HL-60 (cell line): ENCODE measurements at regions not wholly inside any gene's neighbourhood (a gene's known extent, or its start where the extent isn't known, plus 50 kb on each side); places are given as distances from the start of the nearest gene placed in this dataset.

Source experiments
- DNase-seq, 2 experiments: peaks; one replicate each; pipeline ENCODE4 v3.0.0-alpha.2; 2010 to 2020; ENCODE audit warnings: low read depth in 1 of 2, low spot score in 1 of 2
- H3K27ac ChIP-seq: fragments of 250-450 bp; sonication (Bioruptor Pico); replicated peaks from 2 replicates; pipeline ENCODE4 v1.5.1; 2020; ENCODE audit warnings: mild to moderate bottlenecking, moderate library complexity
- H3K27me3 ChIP-seq: fragments of 250-450 bp; sonication (Bioruptor Pico); 2 replicates; pipeline ENCODE4 v1.5.1; 2021; ENCODE audit warnings: mild to moderate bottlenecking, moderate library complexity; ENCODE audit not compliant: insufficient read depth, poor library complexity, severe bottlenecking
- H3K4me3 ChIP-seq: replicated peaks from 2 replicates; pipeline ENCODE4 v1.5.1; 2011; ENCODE audit warnings: mild to moderate bottlenecking, control low read depth, low read length; ENCODE audit not compliant: insufficient read depth
- GABPA ChIP-seq: IDR thresholded peaks from 2 replicates; pipeline ENCODE4 v1.6.1; 2012; ENCODE audit warnings: low read depth
- POLR2AphosphoS5 ChIP-seq: IDR thresholded peaks from 2 replicates; pipeline ENCODE4 v1.6.1; 2012; ENCODE audit warnings: low read depth
- SPI1 ChIP-seq: IDR thresholded peaks from 2 replicates; pipeline ENCODE4 v1.6.1; 2012; ENCODE audit warnings: low read depth, mild to moderate bottlenecking, borderline replicate concordance
- TF ChIP-seq, protein P1 (sequence below): IDR thresholded peaks from 2 replicates; pipeline ENCODE4 v1.6.1; 2012; ENCODE audit warnings: low read depth; ENCODE audit not compliant: insufficient replicate concordance
- TF ChIP-seq, protein P2 (sequence below): IDR thresholded peaks from one replicate; pipeline ENCODE4 v1.5.1; 2011; ENCODE audit warnings: low read length, control low read depth, inconsistent platforms; ENCODE audit not compliant: insufficient read depth

DNA sequence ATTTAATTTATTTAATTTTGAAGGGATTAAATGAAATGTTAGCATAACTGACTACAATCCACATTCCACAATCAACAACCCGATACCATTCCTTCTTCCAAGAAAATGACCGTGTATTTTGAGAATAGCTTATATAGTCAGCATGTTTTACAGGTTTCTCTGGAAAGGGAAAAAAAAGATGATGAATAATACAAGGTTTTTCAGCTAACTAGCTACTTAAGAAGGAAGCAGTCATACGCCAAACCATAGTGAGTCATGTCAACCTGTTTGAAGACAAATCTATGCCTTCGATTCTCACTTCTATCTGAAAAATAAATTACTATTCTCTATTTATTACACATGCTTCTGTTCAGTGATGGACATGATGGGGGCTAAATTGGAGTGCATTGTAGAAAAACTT is 258.6 kb downstream of the EFNB2 start:
- no peak for DNase-seq
- Histone ChIP-seq H3K27me3 (peaks cover 7% of the 10 kb centered on the region), H3K4me3 (no peak overlapping the region), H3K27ac (no peak overlapping the region)
- TF ChIP-seq SPI1 = no peak
- TF ChIP-seq, protein P1, sequence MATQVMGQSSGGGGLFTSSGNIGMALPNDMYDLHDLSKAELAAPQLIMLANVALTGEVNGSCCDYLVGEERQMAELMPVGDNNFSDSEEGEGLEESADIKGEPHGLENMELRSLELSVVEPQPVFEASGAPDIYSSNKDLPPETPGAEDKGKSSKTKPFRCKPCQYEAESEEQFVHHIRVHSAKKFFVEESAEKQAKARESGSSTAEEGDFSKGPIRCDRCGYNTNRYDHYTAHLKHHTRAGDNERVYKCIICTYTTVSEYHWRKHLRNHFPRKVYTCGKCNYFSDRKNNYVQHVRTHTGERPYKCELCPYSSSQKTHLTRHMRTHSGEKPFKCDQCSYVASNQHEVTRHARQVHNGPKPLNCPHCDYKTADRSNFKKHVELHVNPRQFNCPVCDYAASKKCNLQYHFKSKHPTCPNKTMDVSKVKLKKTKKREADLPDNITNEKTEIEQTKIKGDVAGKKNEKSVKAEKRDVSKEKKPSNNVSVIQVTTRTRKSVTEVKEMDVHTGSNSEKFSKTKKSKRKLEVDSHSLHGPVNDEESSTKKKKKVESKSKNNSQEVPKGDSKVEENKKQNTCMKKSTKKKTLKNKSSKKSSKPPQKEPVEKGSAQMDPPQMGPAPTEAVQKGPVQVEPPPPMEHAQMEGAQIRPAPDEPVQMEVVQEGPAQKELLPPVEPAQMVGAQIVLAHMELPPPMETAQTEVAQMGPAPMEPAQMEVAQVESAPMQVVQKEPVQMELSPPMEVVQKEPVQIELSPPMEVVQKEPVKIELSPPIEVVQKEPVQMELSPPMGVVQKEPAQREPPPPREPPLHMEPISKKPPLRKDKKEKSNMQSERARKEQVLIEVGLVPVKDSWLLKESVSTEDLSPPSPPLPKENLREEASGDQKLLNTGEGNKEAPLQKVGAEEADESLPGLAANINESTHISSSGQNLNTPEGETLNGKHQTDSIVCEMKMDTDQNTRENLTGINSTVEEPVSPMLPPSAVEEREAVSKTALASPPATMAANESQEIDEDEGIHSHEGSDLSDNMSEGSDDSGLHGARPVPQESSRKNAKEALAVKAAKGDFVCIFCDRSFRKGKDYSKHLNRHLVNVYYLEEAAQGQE = no peak
- no peak for TF ChIP-seq POLR2AphosphoS5
- TF ChIP-seq, protein P2, sequence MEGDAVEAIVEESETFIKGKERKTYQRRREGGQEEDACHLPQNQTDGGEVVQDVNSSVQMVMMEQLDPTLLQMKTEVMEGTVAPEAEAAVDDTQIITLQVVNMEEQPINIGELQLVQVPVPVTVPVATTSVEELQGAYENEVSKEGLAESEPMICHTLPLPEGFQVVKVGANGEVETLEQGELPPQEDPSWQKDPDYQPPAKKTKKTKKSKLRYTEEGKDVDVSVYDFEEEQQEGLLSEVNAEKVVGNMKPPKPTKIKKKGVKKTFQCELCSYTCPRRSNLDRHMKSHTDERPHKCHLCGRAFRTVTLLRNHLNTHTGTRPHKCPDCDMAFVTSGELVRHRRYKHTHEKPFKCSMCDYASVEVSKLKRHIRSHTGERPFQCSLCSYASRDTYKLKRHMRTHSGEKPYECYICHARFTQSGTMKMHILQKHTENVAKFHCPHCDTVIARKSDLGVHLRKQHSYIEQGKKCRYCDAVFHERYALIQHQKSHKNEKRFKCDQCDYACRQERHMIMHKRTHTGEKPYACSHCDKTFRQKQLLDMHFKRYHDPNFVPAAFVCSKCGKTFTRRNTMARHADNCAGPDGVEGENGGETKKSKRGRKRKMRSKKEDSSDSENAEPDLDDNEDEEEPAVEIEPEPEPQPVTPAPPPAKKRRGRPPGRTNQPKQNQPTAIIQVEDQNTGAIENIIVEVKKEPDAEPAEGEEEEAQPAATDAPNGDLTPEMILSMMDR = no peak
- TF ChIP-seq GABPA = no peak

DNA sequence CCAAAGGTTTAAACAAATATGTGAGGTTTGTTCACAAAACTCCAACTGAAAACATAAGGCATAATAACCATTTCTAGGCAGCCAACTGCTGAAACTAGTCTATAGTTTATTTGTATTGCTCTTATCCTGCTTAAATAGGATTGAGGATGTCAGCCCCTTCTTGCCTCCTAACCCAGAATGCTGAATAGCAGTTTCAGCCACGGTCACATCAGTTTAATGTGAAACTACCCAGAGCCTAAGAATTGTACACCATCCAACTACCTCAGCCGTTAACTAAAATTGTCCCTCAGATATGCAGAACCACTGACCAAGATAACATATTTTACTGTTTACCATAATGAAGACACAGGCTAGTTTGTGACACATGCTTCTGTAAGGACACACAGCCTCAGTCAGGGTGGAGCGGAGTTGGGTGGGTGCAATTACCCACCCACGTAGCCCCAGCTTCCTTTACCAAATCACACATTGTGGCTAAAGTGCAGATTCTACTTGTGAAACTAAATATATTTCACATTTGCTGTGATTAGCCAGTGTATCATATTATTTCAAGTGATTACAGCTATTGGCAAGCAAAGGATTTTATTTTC is 259.9 kb downstream of the EFNB2 start:
- Histone ChIP-seq H3K27ac (no peak overlapping the region), H3K27me3 (peaks cover 7% of the 10 kb centered on the region), H3K4me3 (no peak overlapping the region)
- TF ChIP-seq, protein P2 = no peak
- TF ChIP-seq GABPA = no peak
- no peak for TF ChIP-seq SPI1
- TF ChIP-seq, protein P1 = no peak
- TF ChIP-seq POLR2AphosphoS5 = no peak
- DNase-seq = no peak

DNA sequence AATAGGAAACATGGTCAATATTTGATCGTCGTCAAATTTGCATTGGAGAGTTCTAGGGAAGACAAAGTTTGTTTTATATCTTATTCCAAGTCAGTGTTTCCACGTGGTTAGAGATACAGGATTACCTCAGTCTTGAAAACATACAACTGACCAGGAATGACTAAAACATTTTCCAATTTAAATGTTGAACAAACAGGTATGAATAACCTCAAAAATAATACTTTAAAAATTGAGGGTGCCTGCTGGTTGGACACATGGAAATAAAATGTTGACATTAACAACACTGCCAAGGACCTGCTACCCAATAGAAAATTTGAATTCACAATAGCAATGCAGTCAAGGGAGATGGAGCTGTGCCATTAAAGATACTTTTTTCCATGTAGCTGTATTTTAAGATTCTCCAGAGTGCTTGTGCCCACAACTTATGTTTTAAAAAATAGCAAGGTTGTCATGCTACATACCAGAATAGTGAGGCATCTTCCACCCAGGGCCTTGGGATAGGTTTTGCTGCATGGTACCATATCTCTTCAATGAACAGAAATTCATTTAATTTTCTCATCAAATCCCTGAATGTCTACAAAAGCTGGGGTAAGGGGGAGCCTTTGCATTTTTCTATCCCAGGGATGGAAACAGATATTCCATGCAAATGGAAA is 260.8 kb downstream of the EFNB2 start:
- no peak for DNase-seq
- no peak for TF ChIP-seq SPI1
- TF ChIP-seq, protein P1 = no peak
- TF ChIP-seq, protein P2 = no peak
- no peak for TF ChIP-seq GABPA
- TF ChIP-seq POLR2AphosphoS5 = no peak

More for the DNA sequence above, 260.8 kb downstream of the EFNB2 start:
- H3K27ac ChIP-seq = no peak overlapping the region
- H3K27me3 ChIP-seq = peaks cover 7% of the 10 kb centered on the region
- no peak overlapping the region for H3K4me3 ChIP-seq
